ENCODE measurements at regions not wholly inside any gene's neighbourhood (a gene's known extent, or its start where the extent isn't known, plus 50 kb on each side); places are given as distances from the start of the nearest gene placed in this dataset.

GRCh38 chr4:158018831-158019230, 154.0 kb downstream of the GASK1B start:
- TF ChIP-seq CTCF (conservative IDR thresholded peaks at IDR 0.05) = no peak
- no peak for TF ChIP-seq ZFX (IDR thresholded peaks at IDR 0.05)

Measured in C4-2B (cell line).